SH-SY5Y (cell line): ENCODE measurements at regions not wholly inside any gene's neighbourhood (a gene's known extent, or its start where the extent isn't known, plus 50 kb on each side); places are given as distances from the start of the nearest gene placed in this dataset.

Experiments used
- GATA2 ChIP-seq: IDR thresholded peaks from 2 replicates; pipeline ENCODE4 v1.6.1; 2011; ENCODE audit warnings: mild to moderate bottlenecking, low read depth, low read length
- GATA3 ChIP-seq: IDR thresholded peaks from 2 replicates; pipeline ENCODE4 v1.6.1; 2011; ENCODE audit warnings: low read depth, mild to moderate bottlenecking, low read length, moderate library complexity

GRCh38 chr1:37096523-37096922 lies 62.2 kb upstream of the GRIK3 start:
- TF ChIP-seq GATA3 (no peak), GATA2 (no peak)
